Ovary (tissue), 7 donors: ENCODE measurements at regions not wholly inside any gene's neighbourhood (a gene's known extent, or its start where the extent isn't known, plus 50 kb on each side); places are given as distances from the start of the nearest gene placed in this dataset.

ENCODE experiments used
- DNase-seq, 5 donors: peaks; one replicate each; pipeline ENCODE4 v3.0.0-alpha.2; 2019 to 2020
- H3K27ac ChIP-seq, 2 donors: fragments of 200-600 bp; one replicate each; pipeline versions ENCODE4 v1.5.1 to v1.8.0; 2019 to 2022
- H3K27me3 ChIP-seq: fragments of 200-600 bp; one replicate; pipeline ENCODE4 v1.8.0; 2022
- H3K36me3 ChIP-seq: fragments of 200-600 bp; sonication (generic); one replicate; pipeline ENCODE4 v1.5.1; 2019
- H3K4me1 ChIP-seq: one replicate; pipeline ENCODE4 v1.8.1; 2013; ENCODE audit warnings: mild to moderate bottlenecking, moderate library complexity; ENCODE audit not compliant: insufficient read depth
- H3K4me3 ChIP-seq: fragments of 200-600 bp; sonication (generic); one replicate; pipeline ENCODE4 v1.5.1; 2017
- H3K9me3 ChIP-seq, 2 donors: fragments of 200-600 bp in 1 of 2; sonication (generic) in 1 of 2; one replicate each; pipeline versions ENCODE4 v1.5.1 to v1.8.1; 2013 to 2019; ENCODE audit warnings: mild to moderate bottlenecking in 1 of 2, moderate library complexity in 1 of 2
- CTCF ChIP-seq, 3 donors: fragments of 450-650 bp in 2 of 3; fragments of 200-600 bp in 1 of 3; IDR thresholded peaks; one replicate each; pipeline versions ENCODE4 v1.5.1 to v1.8.0; 2016 to 2022; ENCODE audit warnings: antibody characterized with exemption in 3 of 3, mild to moderate bottlenecking in 1 of 3
- EP300 ChIP-seq: sonication (generic); formaldehyde crosslinking; IDR thresholded peaks from one replicate; pipeline ENCODE4 v1.6.1; 2017; ENCODE audit warnings: antibody characterized with exemption
- POLR2A ChIP-seq: fragments of 450-650 bp; IDR thresholded peaks from one replicate; pipeline ENCODE4 v1.6.1; 2017; ENCODE audit warnings: antibody characterized with exemption, mild to moderate bottlenecking, moderate library complexity
- WGBS, 3 donors: extraction: QIAGEN DNeasy Blood & Tissue Kit in 1 of 3; methylation state at CpG; one replicate each; pipeline versions ENCODE4 v1.1.5 to v1.1.7; 2013 to 2017; 5-methylcytosine and 5-hydroxymethylcytosine counted together
- intact Hi-C, 4 donors: fragments of 100-400 bp; cut with DNase I; formaldehyde crosslinking; loops; one replicate each; pipeline versions ENCODE4 v1.11.0 to v1.15.1; 2022 to 2023
- donor health status: DM: no; HTN: no; CAD: no; lungs with moderate emphysema.
- donor health status: DM: no; HTN: no; CAD: no.
- donor health status: Bipolar disorder and iron deficiency.
- donor health status: DM: no; HTN: no; CAD: no.
- donor health status: DM: yes; HTN: yes; CAD: no.

- TF ChIP-seq POLR2A (no peak), EP300 (no peak), CTCF (IDR thresholded peaks at IDR 0.05) (no peak)
- WGBS, 3 donors = 91 to 93% (median 92%) methylated on average over 2 of the region's 2 CpGs
- no peaks in the 10 kb centered on the region for H3K27me3 ChIP-seq
- H3K9me3 ChIP-seq = no peaks in the 10 kb centered on the region
- H3K4me1 ChIP-seq = no peaks in the 10 kb centered on the region
- no peak overlapping the region for H3K27ac ChIP-seq
- intact Hi-C loops = no loop called here
- H3K4me3 ChIP-seq = no peak overlapping the region
- DNase-seq = no peak
- H3K36me3 ChIP-seq = no peaks in the 10 kb centered on the region
Measured at GRCh38 chr1:189693140-189693539, 784.5 kb downstream of the BRINP3 start.

- DNase-seq = no peak
- 96 to 97% (median 96%) methylated on average over 19 of the region's 19 CpGs for WGBS, 3 donors
Measured at GRCh38 chr1:189696297-189696696, 781.4 kb downstream of the BRINP3 start.

GRCh38 chr1:189697113-189697512 is 780.6 kb downstream of the BRINP3 start:
- Histone ChIP-seq H3K27ac (no peak overlapping the region), H3K4me3 (no peak overlapping the region), H3K9me3 (no peaks in the 10 kb centered on the region), H3K27me3 (no peaks in the 10 kb centered on the region), H3K4me1 (no peaks in the 10 kb centered on the region), H3K36me3 (no peaks in the 10 kb centered on the region)
- no peak for DNase-seq
- intact Hi-C loops = no loop called here
- 95 to 98% (median 97%) methylated on average over 22 of the region's 22 CpGs for WGBS, 3 donors
- TF ChIP-seq POLR2A (no peak), EP300 (no peak), CTCF (IDR thresholded peaks at IDR 0.05) (no peak)

More at GRCh38 chr1:189696297-189696696, 781.4 kb downstream of the BRINP3 start:
- no peaks in the 10 kb centered on the region for H3K4me1 ChIP-seq
- H3K27me3 ChIP-seq = no peaks in the 10 kb centered on the region
- no peaks in the 10 kb centered on the region for H3K36me3 ChIP-seq
- no peak overlapping the region for H3K4me3 ChIP-seq
- TF ChIP-seq CTCF (IDR thresholded peaks at IDR 0.05) (no peak), EP300 (no peak), POLR2A (no peak)
- no peak overlapping the region for H3K27ac ChIP-seq
- intact Hi-C loops = no loop called here
- H3K9me3 ChIP-seq = no peaks in the 10 kb centered on the region

- WGBS, 3 donors = 92 to 93% (median 92%) methylated on average over 3 of the region's 3 CpGs
- Histone ChIP-seq H3K4me1 (no peaks in the 10 kb centered on the region), H3K4me3 (no peak overlapping the region), H3K36me3 (no peaks in the 10 kb centered on the region), H3K27ac (no peak overlapping the region), H3K9me3 (no peaks in the 10 kb centered on the region), H3K27me3 (no peaks in the 10 kb centered on the region)
- DNase-seq = no peak
- TF ChIP-seq POLR2A (no peak), EP300 (no peak), CTCF (IDR thresholded peaks at IDR 0.05) (no peak)
- intact Hi-C loops = no loop called here
Measured at GRCh38 chr1:189701606-189702005, 776.1 kb downstream of the BRINP3 start.

- no peaks in the 10 kb centered on the region for H3K36me3 ChIP-seq
- H3K4me3 ChIP-seq = no peak overlapping the region
- no peaks in the 10 kb centered on the region for H3K27me3 ChIP-seq
- WGBS, 3 donors = 52 to 76% (median 69%) methylated on average over 1 of the region's 1 CpG
- no peak overlapping the region for H3K27ac ChIP-seq
- intact Hi-C loops = no loop called here
- H3K4me1 ChIP-seq = no peaks in the 10 kb centered on the region
- TF ChIP-seq EP300 (no peak), CTCF (IDR thresholded peaks at IDR 0.05) (no peak), POLR2A (no peak)
- no peak for DNase-seq
- H3K9me3 ChIP-seq = no peaks in the 10 kb centered on the region
Measured at GRCh38 chr1:189706594-189706993, 771.1 kb downstream of the BRINP3 start.
